ENCODE measurements at regions not wholly inside any gene's neighbourhood (a gene's known extent, or its start where the extent isn't known, plus 50 kb on each side); places are given as distances from the start of the nearest gene placed in this dataset.

DNA sequence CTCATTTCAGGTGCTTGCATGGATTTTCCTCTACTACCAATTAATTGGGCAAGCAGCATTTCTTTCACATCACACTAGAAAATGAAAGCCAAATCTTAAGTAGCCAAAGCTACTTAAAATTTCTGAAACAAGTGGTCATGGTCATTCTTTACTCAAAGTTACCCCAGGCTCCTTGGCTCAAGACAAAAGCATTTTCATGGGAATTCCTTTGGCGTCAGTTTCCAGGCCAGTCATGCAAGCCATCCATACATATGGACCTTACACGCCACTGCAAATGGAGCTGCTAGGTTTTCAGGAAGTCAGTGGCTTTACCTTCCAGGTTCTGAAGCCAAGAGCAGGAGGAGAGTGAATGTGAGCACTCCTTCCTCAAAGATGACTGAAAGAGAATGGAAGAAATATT lies 83.7 kb upstream of the IL12A start:
- no peak for DNase-seq (ENCODE audit: extremely low spot score, unreplicated experiment)
- Mint-ChIP-seq H3K36me3 (no peaks in the 10 kb centered on the region), H3K4me1 (ENCODE audit: unreplicated experiment) (peaks cover 5% of the 10 kb centered on the region), H3K4me3 (no peak overlapping the region), H3K27ac (no peak overlapping the region), H3K27me3 (no peaks in the 10 kb centered on the region), H3K9me3 (peaks cover 5% of the 10 kb centered on the region)
- TF ChIP-seq, protein P1, sequence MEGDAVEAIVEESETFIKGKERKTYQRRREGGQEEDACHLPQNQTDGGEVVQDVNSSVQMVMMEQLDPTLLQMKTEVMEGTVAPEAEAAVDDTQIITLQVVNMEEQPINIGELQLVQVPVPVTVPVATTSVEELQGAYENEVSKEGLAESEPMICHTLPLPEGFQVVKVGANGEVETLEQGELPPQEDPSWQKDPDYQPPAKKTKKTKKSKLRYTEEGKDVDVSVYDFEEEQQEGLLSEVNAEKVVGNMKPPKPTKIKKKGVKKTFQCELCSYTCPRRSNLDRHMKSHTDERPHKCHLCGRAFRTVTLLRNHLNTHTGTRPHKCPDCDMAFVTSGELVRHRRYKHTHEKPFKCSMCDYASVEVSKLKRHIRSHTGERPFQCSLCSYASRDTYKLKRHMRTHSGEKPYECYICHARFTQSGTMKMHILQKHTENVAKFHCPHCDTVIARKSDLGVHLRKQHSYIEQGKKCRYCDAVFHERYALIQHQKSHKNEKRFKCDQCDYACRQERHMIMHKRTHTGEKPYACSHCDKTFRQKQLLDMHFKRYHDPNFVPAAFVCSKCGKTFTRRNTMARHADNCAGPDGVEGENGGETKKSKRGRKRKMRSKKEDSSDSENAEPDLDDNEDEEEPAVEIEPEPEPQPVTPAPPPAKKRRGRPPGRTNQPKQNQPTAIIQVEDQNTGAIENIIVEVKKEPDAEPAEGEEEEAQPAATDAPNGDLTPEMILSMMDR (conservative IDR thresholded peaks at IDR 0.05) = no peak

DNA sequence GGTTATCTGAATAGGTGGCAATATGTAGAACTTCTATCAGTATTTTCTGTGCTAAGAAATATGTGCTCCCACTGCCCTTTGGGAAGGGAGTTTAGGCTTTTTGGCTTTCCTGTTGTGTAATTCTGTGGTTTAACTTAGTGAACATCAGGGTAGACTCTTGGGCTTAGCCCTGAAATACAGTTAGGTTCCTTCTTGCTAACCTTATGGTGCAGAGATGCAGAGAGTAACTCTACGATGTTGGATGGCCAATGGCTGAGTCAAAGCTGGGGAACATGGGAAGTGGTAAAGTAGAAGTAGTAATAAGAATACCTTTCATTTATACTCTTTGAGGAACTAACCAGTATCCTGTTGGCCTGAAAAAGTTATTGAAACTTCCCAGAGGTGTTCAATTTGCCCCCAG lies 80.8 kb upstream of the IL12A start:
- no peak for DNase-seq (ENCODE audit: extremely low spot score, unreplicated experiment)
- Mint-ChIP-seq H3K4me3 (no peak overlapping the region), H3K27me3 (no peaks in the 10 kb centered on the region), H3K4me1 (ENCODE audit: unreplicated experiment) (peaks cover 6% of the 10 kb centered on the region), H3K36me3 (no peaks in the 10 kb centered on the region), H3K27ac (no peak overlapping the region), H3K9me3 (peaks cover 5% of the 10 kb centered on the region)
- TF ChIP-seq, protein P1 (conservative IDR thresholded peaks at IDR 0.05) = no peak

- H3K27ac Mint-ChIP-seq = no peak overlapping the region
- no peak overlapping the region for H3K4me3 Mint-ChIP-seq
- DNase-seq (ENCODE audit: extremely low spot score, unreplicated experiment) = no peak
- H3K4me1 Mint-ChIP-seq (ENCODE audit: unreplicated experiment) = peaks cover 4% of the 10 kb centered on the region
- no peaks in the 10 kb centered on the region for H3K27me3 Mint-ChIP-seq
- no peaks in the 10 kb centered on the region for H3K36me3 Mint-ChIP-seq
- H3K9me3 Mint-ChIP-seq = peaks cover 5% of the 10 kb centered on the region
- TF ChIP-seq, protein P1 (conservative IDR thresholded peaks at IDR 0.05) = no peak
These were observed 77.5 kb upstream of the IL12A start for GRCh38 chr3:159910991-159911663.

DNA sequence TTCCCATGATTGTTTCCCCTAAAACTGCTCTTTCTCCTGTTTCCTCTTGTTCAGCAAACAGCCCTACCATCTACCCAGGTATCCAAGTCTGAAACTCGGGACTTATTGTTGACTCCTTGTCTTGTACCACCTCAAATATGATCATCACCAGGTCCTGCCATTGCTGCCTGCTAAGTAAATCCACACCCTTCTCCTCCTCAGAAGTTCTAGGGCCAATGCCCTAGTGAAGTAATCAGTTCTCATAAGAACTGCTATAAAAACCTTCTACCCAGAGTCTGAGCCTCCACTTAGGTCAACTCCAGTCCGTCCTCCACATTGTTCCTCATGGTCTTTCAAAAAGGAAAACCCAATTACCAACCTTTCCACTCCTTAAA lies 77.0 kb upstream of the IL12A start:
- Mint-ChIP-seq H3K4me1 (ENCODE audit: unreplicated experiment) (peaks cover 4% of the 10 kb centered on the region), H3K9me3 (peaks cover 5% of the 10 kb centered on the region), H3K36me3 (no peaks in the 10 kb centered on the region), H3K27ac (no peak overlapping the region), H3K4me3 (no peak overlapping the region), H3K27me3 (no peaks in the 10 kb centered on the region)
- TF ChIP-seq, protein P1 (conservative IDR thresholded peaks at IDR 0.05) = no peak
- DNase-seq (ENCODE audit: extremely low spot score, unreplicated experiment) = no peak

DNA sequence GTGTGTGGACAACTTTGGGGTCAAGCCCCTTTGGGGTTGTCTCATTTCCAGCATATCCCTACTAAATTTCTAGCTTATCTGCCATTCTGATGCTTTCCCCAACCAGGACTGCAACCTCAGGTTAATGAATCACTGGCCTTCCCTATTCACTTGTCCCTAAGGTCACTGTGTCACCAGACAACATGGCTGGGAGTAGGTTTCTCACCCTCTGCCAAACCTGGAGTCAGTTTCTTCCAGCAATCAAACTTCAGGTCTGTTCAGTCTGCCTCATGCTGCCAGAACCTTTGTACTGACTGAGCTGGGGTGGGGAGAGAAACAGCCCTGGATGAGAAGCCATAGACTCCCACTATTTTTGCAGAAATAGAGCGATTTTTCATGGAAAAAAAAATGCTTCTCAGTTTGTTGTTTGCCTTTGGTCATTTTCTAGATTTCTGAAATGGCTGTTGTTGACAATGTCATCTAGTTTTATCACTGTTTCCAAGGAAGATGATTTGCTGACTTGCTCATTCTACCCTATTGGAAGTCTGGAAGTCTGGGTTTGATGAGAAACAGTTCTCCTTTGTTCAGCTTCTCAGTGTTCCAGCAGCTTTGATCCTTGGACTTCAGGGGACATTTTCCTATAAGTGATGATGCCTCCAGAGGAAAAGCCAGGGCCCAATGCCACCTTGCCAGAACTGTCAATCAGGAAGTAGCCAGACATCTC lies 74.8 kb upstream of the IL12A start:
- H3K36me3 Mint-ChIP-seq = no peaks in the 10 kb centered on the region
- DNase-seq (ENCODE audit: extremely low spot score, unreplicated experiment) = no peak
- H3K27me3 Mint-ChIP-seq = no peaks in the 10 kb centered on the region
- TF ChIP-seq, protein P1 (conservative IDR thresholded peaks at IDR 0.05) = no peak
- H3K9me3 Mint-ChIP-seq = no peaks in the 10 kb centered on the region
- no peak overlapping the region for H3K4me3 Mint-ChIP-seq
- H3K27ac Mint-ChIP-seq = no peak overlapping the region
- H3K4me1 Mint-ChIP-seq (ENCODE audit: unreplicated experiment) = peaks cover 4% of the 10 kb centered on the region
